GM12878 (cell line): ENCODE measurements at regions not wholly inside any gene's neighbourhood (a gene's known extent, or its start where the extent isn't known, plus 50 kb on each side); places are given as distances from the start of the nearest gene placed in this dataset.

Experiments used
- ATAC-seq: fragments of 200-7000 bp; cut with Tn5 transposase; 3 replicates; pipeline ENCODE4 v1.9.1; 2020; ENCODE audit warnings: mild to moderate bottlenecking, moderate library complexity
- BruUV-seq: library from RNA; stranded (reverse); fragments of 400-500 nt; replicated peaks from 2 replicates; lab custom pipeline; 2021; lab: Mats Ljungman, UMichigan
- CTCF ChIA-PET: fragments of 300-600 bp; sonication (Branson Sonifier 250); formaldehyde crosslinking; extraction: SDS; loops from one replicate; lab custom pipeline; 2021; ENCODE audit warnings: inconsistent platforms; lab: Yijun Ruan, JAX
- POLR2A ChIA-PET: fragments of 350-600 bp; formaldehyde crosslinking; extraction: SDS; loops from one replicate; lab custom pipeline; 2021; ENCODE audit warnings: inconsistent platforms; lab: Charles Lee
- RAD21 ChIA-PET: fragments of 300-600 bp; sonication (Branson Sonifier 250); formaldehyde crosslinking; loops from one replicate; lab custom pipeline; 2023; ENCODE audit warnings: antibody characterized with exemption; ENCODE audit not compliant: unreplicated experiment; lab: Charles Lee
- SMC1A ChIA-PET: fragments of 300-600 bp; sonication (Branson Sonifier 250); formaldehyde crosslinking; loops from one replicate; lab custom pipeline; 2023; ENCODE audit not compliant: unreplicated experiment, uncharacterized antibody; lab: Charles Lee
- DNase-seq: peaks from one replicate; pipeline ENCODE4 v3.0.0-alpha.2; 2011; ENCODE audit warnings: low read depth, low spot score
- FAIRE-seq: peaks from 3 replicates; lab custom pipeline; 2011; peaks lifted over from hg19 to GRCh38; lab: Jason Lieb, UNC
- H2AFZ ChIP-seq: 2 replicates; pipeline ENCODE4 v1.6.0; 2011; ENCODE audit warnings: low read depth, low read length, control low read depth; ENCODE audit not compliant: control insufficient read depth
- H3K27ac ChIP-seq: 2 replicates; pipeline ENCODE4 v1.5.1; 2011; ENCODE audit warnings: control low read depth; ENCODE audit not compliant: control insufficient read depth, insufficient read depth
- H3K27me3 ChIP-seq, 2 experiments: replicated peaks in 1 of 2; 2 replicates each; pipeline versions ENCODE4 v1.6.0 to v1.6.1; 2011; ENCODE audit warnings: low read length in 1 of 2; ENCODE audit not compliant: control insufficient read depth in 2 of 2, insufficient read depth in 2 of 2
- H3K36me3 ChIP-seq, 2 experiments: 2 replicates each; pipeline ENCODE4 v1.5.1; 2011; ENCODE audit warnings: low read length in 1 of 2; ENCODE audit not compliant: control insufficient read depth in 2 of 2, insufficient read depth in 2 of 2
- H3K4me1 ChIP-seq: 2 replicates; pipeline ENCODE4 v1.6.1; 2011; ENCODE audit warnings: mild to moderate bottlenecking, low read length, moderate library complexity, mixed read lengths; ENCODE audit not compliant: control insufficient read depth, insufficient read depth
- H3K4me2 ChIP-seq: 2 replicates; pipeline ENCODE4 v1.6.0; 2011; ENCODE audit warnings: control low read depth; ENCODE audit not compliant: control insufficient read depth, insufficient read depth
- H3K4me3 ChIP-seq: fragments of 200-600 bp; sonication (generic); 2 replicates; pipeline ENCODE4 v1.5.1; 2016
- H3K79me2 ChIP-seq: 2 replicates; pipeline ENCODE4 v1.6.0; 2011; ENCODE audit warnings: low read length; ENCODE audit not compliant: control insufficient read depth, insufficient read depth
- H3K9ac ChIP-seq: 2 replicates; pipeline ENCODE4 v1.8.0; 2011; ENCODE audit warnings: low read length, control low read depth, mixed read lengths; ENCODE audit not compliant: control insufficient read depth, insufficient read depth
- H3K9me3 ChIP-seq: replicated peaks from 3 replicates; pipeline ENCODE4 v1.5.1; 2011; ENCODE audit warnings: mild to moderate bottlenecking, low read length; ENCODE audit not compliant: control insufficient read depth, insufficient read depth
- H4K20me1 ChIP-seq: 2 replicates; pipeline ENCODE4 v1.6.0; 2011; ENCODE audit not compliant: control insufficient read depth, insufficient read depth
- ATF3 ChIP-seq: IDR thresholded peaks from 2 replicates; pipeline ENCODE4 v1.6.1; 2011; ENCODE audit warnings: low read depth, mild to moderate bottlenecking, low read length, moderate library complexity, borderline replicate concordance; ENCODE audit errors: extremely low read depth
- BMI1 ChIP-seq: fragments of 450-650 bp; IDR thresholded peaks from 2 replicates; pipeline ENCODE4 v1.6.1; 2016; ENCODE audit warnings: mild to moderate bottlenecking, moderate library complexity, borderline replicate concordance
- DPF2 ChIP-seq: fragments of 450-650 bp; IDR thresholded peaks from 2 replicates; pipeline ENCODE4 v1.6.1; 2017; ENCODE audit warnings: mild to moderate bottlenecking
- EGR1 ChIP-seq, 2 experiments: IDR thresholded peaks; 1 replicate in 1 of 2; 2 replicates in 1 of 2; pipeline ENCODE4 v1.6.1; 2011 to 2012; ENCODE audit warnings: low read depth in 2 of 2, low read length in 2 of 2, borderline replicate concordance in 1 of 2, mild to moderate bottlenecking in 1 of 2, moderate library complexity in 1 of 2
- HDAC6 ChIP-seq: fragments of 200-600 bp; sonication (generic); IDR thresholded peaks from one replicate; pipeline ENCODE4 v1.8.0; 2017; ENCODE audit warnings: antibody characterized with exemption; ENCODE audit not compliant: unreplicated experiment
- HDGF ChIP-seq: fragments of 450-650 bp; IDR thresholded peaks from 2 replicates; pipeline ENCODE4 v1.6.1; 2016; ENCODE audit warnings: antibody characterized with exemption
- NR2C2 ChIP-seq: IDR thresholded peaks from 2 replicates; pipeline ENCODE4 v1.6.1; 2011; ENCODE audit warnings: borderline replicate concordance, low read depth; ENCODE audit not compliant: control insufficient read depth, insufficient read length
- SRF ChIP-seq, 2 experiments: IDR thresholded peaks; 2 replicates each; pipeline ENCODE4 v1.6.1; 2011; ENCODE audit warnings: low read depth in 2 of 2, low read length in 2 of 2, mild to moderate bottlenecking in 1 of 2, moderate library complexity in 1 of 2
- WGBS: methylation state at CpG from one replicate; pipeline ENCODE4 v1.1.6; 2016; ENCODE audit warnings: low lambda C conversion rate; ENCODE audit not compliant: insufficient replicate concordance, insufficient coverage; ENCODE audit errors: missing lambda C conversion rate; 5-methylcytosine and 5-hydroxymethylcytosine counted together
- in situ Hi-C: fragments of 300-500 bp; cut with MboI; formaldehyde crosslinking; loops from 9 replicates; pipeline ENCODE4 v1.14.3; 2018; ENCODE audit warnings: mixed read lengths
- intact Hi-C: fragments of 100-400 bp; cut with micrococcal nuclease; formaldehyde crosslinking; loops from one replicate; pipeline ENCODE4 v1.14.2; 2022; ENCODE audit not compliant: unreplicated experiment
- TF ChIP-seq, protein P1 (sequence below): fragments of 450-650 bp; IDR thresholded peaks from 2 replicates; pipeline ENCODE4 v1.6.1; 2017; ENCODE audit warnings: mild to moderate bottlenecking

GRCh38 chr15:94709319-94709718, 478.0 kb downstream of the MCTP2 start:
- Histone ChIP-seq H3K4me1 (no peaks in the 10 kb centered on the region), H3K9me3 (no peaks in the 10 kb centered on the region), H2AFZ (no peak overlapping the region), H3K36me3 (no peaks in the 10 kb centered on the region), H3K27ac (no peak overlapping the region), H3K4me3 (no peak overlapping the region), H3K4me2 (no peak overlapping the region), H3K9ac (no peak overlapping the region), H3K79me2 (no peaks in the 10 kb centered on the region), H4K20me1 (no peaks in the 10 kb centered on the region), H3K27me3 (no peaks in the 10 kb centered on the region)
- WGBS = 19% methylated on average over 9 of the region's 9 CpGs
- intact Hi-C loops = no loop called here
- no peak for TF ChIP-seq EGR1 (IDR thresholded peaks at IDR 0.05; ENCODE audit: borderline replicate concordance in 1 of 2, low read depth in 2 of 2, low read length in 2 of 2)
- TF ChIP-seq BMI1 = no peak
- TF ChIP-seq NR2C2 = no peak
- no peak for TF ChIP-seq HDGF
- no peak for TF ChIP-seq DPF2
- no peak for TF ChIP-seq SRF (IDR thresholded peaks at IDR 0.05; ENCODE audit: low read depth in 2 of 2, low read length in 2 of 2)
- TF ChIP-seq HDAC6 = no peak
- no peak for TF ChIP-seq ATF3
- TF ChIP-seq, protein P1, sequence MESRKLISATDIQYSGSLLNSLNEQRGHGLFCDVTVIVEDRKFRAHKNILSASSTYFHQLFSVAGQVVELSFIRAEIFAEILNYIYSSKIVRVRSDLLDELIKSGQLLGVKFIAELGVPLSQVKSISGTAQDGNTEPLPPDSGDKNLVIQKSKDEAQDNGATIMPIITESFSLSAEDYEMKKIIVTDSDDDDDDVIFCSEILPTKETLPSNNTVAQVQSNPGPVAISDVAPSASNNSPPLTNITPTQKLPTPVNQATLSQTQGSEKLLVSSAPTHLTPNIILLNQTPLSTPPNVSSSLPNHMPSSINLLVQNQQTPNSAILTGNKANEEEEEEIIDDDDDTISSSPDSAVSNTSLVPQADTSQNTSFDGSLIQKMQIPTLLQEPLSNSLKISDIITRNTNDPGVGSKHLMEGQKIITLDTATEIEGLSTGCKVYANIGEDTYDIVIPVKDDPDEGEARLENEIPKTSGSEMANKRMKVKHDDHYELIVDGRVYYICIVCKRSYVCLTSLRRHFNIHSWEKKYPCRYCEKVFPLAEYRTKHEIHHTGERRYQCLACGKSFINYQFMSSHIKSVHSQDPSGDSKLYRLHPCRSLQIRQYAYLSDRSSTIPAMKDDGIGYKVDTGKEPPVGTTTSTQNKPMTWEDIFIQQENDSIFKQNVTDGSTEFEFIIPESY = no peak
- ATAC-seq (no peak), DNase-seq (no peak), FAIRE-seq (no peak)
- POLR2A ChIA-PET = interaction anchor here (0.6 kb wide), 1 partner anchor 17 kb away, joined by 3 read pairs; no protein-coding TSS in a partner anchor
- CTCF ChIA-PET = interaction anchor here (0.6 kb wide), 1 partner anchor 1502 kb away, joined by 3 read pairs; no protein-coding TSS in a partner anchor
- no TSS peak for BruUV-seq
- SMC1A ChIA-PET = interaction anchor here (1.3 kb wide), 1 partner anchor 20 kb away, joined by 3 read pairs; no protein-coding TSS in a partner anchor
- RAD21 ChIA-PET = no interaction called here
- in situ Hi-C loops = no loop called here
